GM19351 (cell line): ENCODE measurements at regions not wholly inside any gene's neighbourhood (a gene's known extent, or its start where the extent isn't known, plus 50 kb on each side); places are given as distances from the start of the nearest gene placed in this dataset.
"Not testable (repeated sequence)": the region's sequence is repeated elsewhere in the genome, so short reads cannot be mapped to it uniquely, and the experiment has no call there.

Experiments used
- ATAC-seq: cut with Tn5 transposase; IDR thresholded peaks from one replicate; pipeline ENCODE4 v1.9.1; 2021; ENCODE audit warnings: mild to moderate bottlenecking, moderate library complexity; ENCODE audit not compliant: unreplicated experiment

- ATAC-seq, result no peak
These were observed 105.0 kb upstream of the PRSS3 start for GRCh38 chr9:33690143-33690933.

DNA sequence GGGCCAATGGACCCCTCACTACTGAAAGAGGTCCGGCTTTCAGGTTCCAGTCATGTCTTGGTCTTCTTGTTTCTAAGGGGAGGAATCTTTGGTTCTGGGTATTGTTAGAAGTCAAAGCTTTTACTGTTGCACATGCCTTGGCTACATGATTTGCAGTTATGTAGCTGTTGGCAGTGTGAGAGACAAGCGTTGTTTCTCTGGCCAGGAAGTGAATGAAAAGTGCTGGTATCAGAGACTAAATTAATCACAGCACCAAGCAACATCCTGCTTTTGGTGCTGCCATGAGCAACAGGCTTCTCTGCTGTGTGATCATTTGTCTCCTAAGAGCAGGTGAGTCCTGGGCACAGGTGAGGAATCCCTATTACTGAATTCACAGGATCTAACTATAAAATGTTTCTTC lies 100.1 kb upstream of the PRSS3 start:
- ATAC-seq, result no peak

- ATAC-seq, result no peak
These were observed 99.5 kb upstream of the PRSS3 start for GRCh38 chr9:33695856-33696255.

DNA sequence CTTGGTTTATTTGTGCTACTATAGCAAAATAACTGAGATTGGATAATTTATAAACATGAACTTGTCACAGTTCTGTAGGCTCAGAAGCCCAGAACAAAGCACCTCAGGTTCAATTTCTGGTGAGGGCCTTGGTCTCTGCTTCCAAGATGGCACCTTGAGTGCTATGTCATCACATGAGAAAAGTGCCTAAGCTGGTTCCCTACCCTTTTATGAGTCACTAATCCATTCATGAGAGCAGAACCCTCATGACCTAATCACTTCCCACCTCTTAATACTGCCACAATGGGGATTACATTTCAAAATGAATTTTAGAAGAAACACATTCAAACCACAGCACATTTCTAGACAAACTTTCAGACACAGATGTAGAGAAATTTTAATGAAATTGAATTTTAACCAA lies 98.2 kb upstream of the PRSS3 start:
- ATAC-seq, result no peak

DNA sequence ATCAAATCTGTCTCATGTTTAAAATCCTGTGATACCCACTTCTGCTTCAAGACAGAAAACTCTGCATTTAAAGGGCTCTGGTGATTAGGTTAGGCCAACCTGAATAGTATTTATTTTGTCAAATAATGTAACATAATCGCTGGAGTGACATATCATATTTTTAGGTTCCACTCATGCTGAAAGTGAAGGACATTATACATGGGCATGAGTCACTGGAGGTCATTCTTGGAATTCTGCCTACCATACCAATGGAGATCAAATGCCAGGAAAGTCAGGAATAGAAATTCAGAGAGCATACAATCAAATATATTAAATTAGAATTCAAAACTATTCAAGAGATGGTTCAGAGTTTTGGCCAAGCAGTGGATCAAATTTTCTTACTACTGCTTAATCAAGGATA lies 97.1 kb upstream of the PRSS3 start:
- ATAC-seq, result no peak

- ATAC-seq, result not testable (repeated sequence)
These were observed 94.4 kb upstream of the PRSS3 start for GRCh38 chr9:33700940-33701339.

GRCh38 chr9:33703430-33704102 lies 91.8 kb upstream of the PRSS3 start:
- no peak for ATAC-seq

GRCh38 chr9:33705440-33705839 lies 89.9 kb upstream of the PRSS3 start:
- not testable (repeated sequence) for ATAC-seq

GRCh38 chr9:33708441-33708840 lies 86.9 kb upstream of the PRSS3 start:
- ATAC-seq, result no peak

DNA sequence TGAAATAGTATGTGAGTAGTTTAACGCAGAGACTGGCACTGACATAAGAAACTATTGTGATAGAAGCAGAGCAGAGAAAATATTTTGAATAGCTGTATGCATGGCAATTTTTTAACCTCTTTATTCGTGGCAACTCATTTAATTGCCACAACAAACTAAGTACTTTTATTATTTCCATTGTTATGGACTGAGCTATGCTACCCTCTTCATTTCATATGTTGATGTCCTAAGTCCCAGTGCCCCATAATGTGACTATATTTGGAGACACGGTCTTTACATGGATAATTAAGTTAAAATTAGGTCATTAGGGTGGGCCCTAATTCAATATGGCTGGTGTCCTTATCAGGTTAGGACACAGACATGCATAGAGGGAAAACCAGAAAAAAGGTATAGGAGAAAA lies 86.1 kb upstream of the PRSS3 start:
- ATAC-seq, result no peak

- ATAC-seq, result not testable (repeated sequence)
These were observed 83.9 kb upstream of the PRSS3 start for GRCh38 chr9:33711418-33711817.

DNA sequence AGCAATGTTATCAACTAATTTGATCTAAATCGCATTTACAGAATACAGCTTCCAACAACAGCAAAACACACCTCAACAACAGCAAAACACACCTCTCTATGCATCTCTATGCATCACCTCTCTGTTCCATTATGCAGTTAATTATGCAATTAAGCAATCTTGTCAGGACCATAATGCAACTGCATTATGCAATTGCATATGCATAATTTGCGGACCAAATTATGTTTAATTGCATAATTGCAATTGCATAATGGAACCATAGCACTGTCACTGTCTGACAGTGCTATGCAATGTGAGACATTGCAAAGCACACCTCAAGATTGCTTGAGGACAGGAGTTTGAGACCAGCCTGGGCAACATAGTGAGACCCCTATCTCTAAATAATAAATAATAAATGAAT lies 80.4 kb upstream of the PRSS3 start:
- ATAC-seq, result no peak

GRCh38 chr9:33718987-33719386 lies 76.4 kb upstream of the PRSS3 start:
- no peak for ATAC-seq

- peak; percentile 72 for ATAC-seq
These were observed 75.6 kb upstream of the PRSS3 start for GRCh38 chr9:33719581-33720374.

GRCh38 chr9:33721674-33722358 lies 73.5 kb upstream of the PRSS3 start:
- peak; percentile 52 for ATAC-seq

- ATAC-seq, result no peak
These were observed 73.0 kb upstream of the PRSS3 start for GRCh38 chr9:33722359-33722675.

GRCh38 chr9:33728613-33729012 lies 66.7 kb upstream of the PRSS3 start:
- ATAC-seq, result no peak

GRCh38 chr9:33731142-33731541 lies 64.2 kb upstream of the PRSS3 start:
- ATAC-seq, result no peak

DNA sequence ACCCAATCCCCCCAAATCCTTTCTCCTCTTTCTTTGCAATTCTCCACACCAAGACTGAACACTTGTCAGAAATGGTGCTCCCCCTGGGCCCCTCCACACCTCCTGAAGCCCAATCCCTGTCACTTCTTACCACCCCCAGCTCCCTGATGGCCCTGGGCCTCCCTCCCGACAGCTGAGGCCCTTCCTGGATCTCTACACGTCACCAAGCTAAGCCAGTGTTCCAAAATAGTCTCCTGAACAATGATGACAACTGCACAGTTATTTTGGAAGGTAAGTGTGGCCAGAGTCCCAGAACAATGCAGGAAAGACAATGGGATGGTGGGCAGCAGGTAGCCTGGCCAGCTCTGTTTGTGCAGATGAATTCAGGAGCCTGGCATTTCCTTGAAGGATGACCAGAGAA lies 63.7 kb upstream of the PRSS3 start:
- no peak for ATAC-seq

- ATAC-seq, result not testable (repeated sequence)
These were observed 61.0 kb upstream of the PRSS3 start for GRCh38 chr9:33734247-33734940.
